Neural progenitor cell (in vitro differentiated cells): ENCODE measurements at regions not wholly inside any gene's neighbourhood (a gene's known extent, or its start where the extent isn't known, plus 50 kb on each side); places are given as distances from the start of the nearest gene placed in this dataset.

Source experiments
- DNase-seq: peaks from one replicate; pipeline ENCODE4 v3.0.0-alpha.2; 2016; ENCODE audit warnings: low spot score
- H2AFZ ChIP-seq: fragments of 200-600 bp; sonication (generic); replicated peaks from 2 replicates; pipeline ENCODE4 v1.6.1; 2016; ENCODE audit warnings: antibody characterized with exemption
- H3F3A ChIP-seq: fragments of 200-600 bp; sonication (generic); 2 replicates; pipeline ENCODE4 v1.6.1; 2016; ENCODE audit warnings: antibody characterized with exemption, low read depth
- H3K27ac ChIP-seq: fragments of 200-600 bp; sonication (generic); 2 replicates; pipeline ENCODE4 v1.5.1; 2016; ENCODE audit warnings: mild to moderate bottlenecking
- H3K27me3 ChIP-seq: fragments of 200-600 bp; sonication (generic); 2 replicates; pipeline ENCODE4 v1.6.1; 2016; ENCODE audit warnings: mild to moderate bottlenecking, moderate library complexity
- H3K36me3 ChIP-seq: fragments of 200-600 bp; sonication (generic); 2 replicates; pipeline ENCODE4 v1.5.1; 2016
- H3K4me1 ChIP-seq: fragments of 200-600 bp; sonication (generic); 2 replicates; pipeline ENCODE4 v1.6.1; 2016; ENCODE audit warnings: mixed run types
- H3K4me2 ChIP-seq: fragments of 200-600 bp; sonication (generic); 2 replicates; pipeline ENCODE4 v1.6.1; 2016
- H3K4me3 ChIP-seq: fragments of 200-600 bp; sonication (generic); 2 replicates; pipeline ENCODE4 v1.5.1; 2016
- H3K79me2 ChIP-seq: fragments of 200-600 bp; sonication (generic); 2 replicates; pipeline ENCODE4 v1.6.1; 2016; ENCODE audit warnings: low read depth
- H3K9ac ChIP-seq: fragments of 200-600 bp; sonication (generic); 2 replicates; pipeline ENCODE4 v1.6.1; 2016
- H3K9me3 ChIP-seq: fragments of 200-600 bp; sonication (generic); 2 replicates; pipeline ENCODE4 v1.5.1; 2016; ENCODE audit warnings: low read depth
- H4K20me1 ChIP-seq: fragments of 200-600 bp; sonication (generic); 2 replicates; pipeline ENCODE4 v1.6.1; 2016; ENCODE audit warnings: low read depth
- H3K27ac Mint-ChIP-seq: 3 replicates; pipeline ENCODE4 v1.8.0; 2021; ENCODE audit warnings: mixed read lengths
- H3K27me3 Mint-ChIP-seq: 2 replicates; pipeline ENCODE4 v1.8.0; 2022; ENCODE audit warnings: low read depth, mild to moderate bottlenecking, inconsistent platforms, moderate library complexity, mixed read lengths; ENCODE audit not compliant: insufficient read depth
- H3K36me3 Mint-ChIP-seq: 3 replicates; pipeline ENCODE4 v1.8.0; 2021; ENCODE audit warnings: mixed read lengths
- H3K4me1 Mint-ChIP-seq: 3 replicates; pipeline ENCODE4 v1.8.0; 2021; ENCODE audit warnings: mixed read lengths
- H3K4me3 Mint-ChIP-seq: 3 replicates; pipeline ENCODE4 v1.8.0; 2021; ENCODE audit warnings: mild to moderate bottlenecking, moderate library complexity, mixed read lengths
- H3K9me3 Mint-ChIP-seq: 3 replicates; pipeline ENCODE4 v1.8.0; 2020; ENCODE audit warnings: mixed read lengths
- EZH2 ChIP-seq: fragments of 200-600 bp; sonication (generic); IDR thresholded peaks from 2 replicates; pipeline ENCODE4 v1.6.1; 2017; ENCODE audit warnings: antibody characterized with exemption, mild to moderate bottlenecking, moderate library complexity
- EZH2phosphoT487 ChIP-seq: fragments of 200-600 bp; sonication (generic); IDR thresholded peaks from 2 replicates; pipeline ENCODE4 v1.6.1; 2017; ENCODE audit warnings: antibody characterized with exemption
- TF ChIP-seq, protein P1 (sequence below): fragments of 200-600 bp; sonication (generic); IDR thresholded peaks from 2 replicates; pipeline ENCODE4 v1.5.1; 2017; ENCODE audit warnings: antibody characterized with exemption, mild to moderate bottlenecking

DNA sequence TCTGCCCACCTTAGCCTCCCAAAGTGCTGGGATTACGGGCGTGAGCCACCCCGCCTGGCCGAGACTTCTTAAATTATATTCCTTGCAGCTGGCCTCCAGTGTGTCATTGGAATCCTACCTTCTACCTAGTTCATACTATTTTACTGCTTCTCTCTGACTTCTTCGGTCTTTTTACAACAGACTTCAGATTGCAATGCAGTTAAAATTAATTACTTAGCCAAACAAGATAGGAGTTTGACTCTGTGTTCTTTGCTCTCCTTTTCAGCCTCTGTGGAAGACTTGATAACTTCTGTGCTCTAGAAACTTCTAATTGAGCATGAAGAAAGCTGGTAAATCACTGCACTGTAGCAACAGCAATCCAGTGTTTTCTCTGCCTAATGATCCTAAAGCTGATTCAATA, 199.5 kb downstream of the GASK1B start:
- no peak overlapping the region for H3K27ac ChIP-seq
- no peak for TF ChIP-seq EZH2
- TF ChIP-seq, protein P1, sequence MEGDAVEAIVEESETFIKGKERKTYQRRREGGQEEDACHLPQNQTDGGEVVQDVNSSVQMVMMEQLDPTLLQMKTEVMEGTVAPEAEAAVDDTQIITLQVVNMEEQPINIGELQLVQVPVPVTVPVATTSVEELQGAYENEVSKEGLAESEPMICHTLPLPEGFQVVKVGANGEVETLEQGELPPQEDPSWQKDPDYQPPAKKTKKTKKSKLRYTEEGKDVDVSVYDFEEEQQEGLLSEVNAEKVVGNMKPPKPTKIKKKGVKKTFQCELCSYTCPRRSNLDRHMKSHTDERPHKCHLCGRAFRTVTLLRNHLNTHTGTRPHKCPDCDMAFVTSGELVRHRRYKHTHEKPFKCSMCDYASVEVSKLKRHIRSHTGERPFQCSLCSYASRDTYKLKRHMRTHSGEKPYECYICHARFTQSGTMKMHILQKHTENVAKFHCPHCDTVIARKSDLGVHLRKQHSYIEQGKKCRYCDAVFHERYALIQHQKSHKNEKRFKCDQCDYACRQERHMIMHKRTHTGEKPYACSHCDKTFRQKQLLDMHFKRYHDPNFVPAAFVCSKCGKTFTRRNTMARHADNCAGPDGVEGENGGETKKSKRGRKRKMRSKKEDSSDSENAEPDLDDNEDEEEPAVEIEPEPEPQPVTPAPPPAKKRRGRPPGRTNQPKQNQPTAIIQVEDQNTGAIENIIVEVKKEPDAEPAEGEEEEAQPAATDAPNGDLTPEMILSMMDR: no peak
- TF ChIP-seq EZH2phosphoT487: no peak
- no peaks in the 10 kb centered on the region for H3F3A ChIP-seq
- no peak for DNase-seq
- H3K79me2 ChIP-seq: no peaks in the 10 kb centered on the region
- H3K9me3 ChIP-seq: no peaks in the 10 kb centered on the region
- H3K9ac ChIP-seq: no peak overlapping the region
- no peaks in the 10 kb centered on the region for H3K4me1 ChIP-seq
- no peaks in the 10 kb centered on the region for H4K20me1 ChIP-seq
- no peaks in the 10 kb centered on the region for H3K4me1 Mint-ChIP-seq
- H3K4me3 ChIP-seq: no peak overlapping the region
- H3K9me3 Mint-ChIP-seq: no peaks in the 10 kb centered on the region
- H3K4me3 Mint-ChIP-seq: no peak overlapping the region
- no peak overlapping the region for H3K27ac Mint-ChIP-seq
- no peaks in the 10 kb centered on the region for H3K36me3 Mint-ChIP-seq
- H3K27me3 Mint-ChIP-seq: no peaks in the 10 kb centered on the region
- no peak overlapping the region for H3K4me2 ChIP-seq
- no peaks in the 10 kb centered on the region for H3K27me3 ChIP-seq
- H3K36me3 ChIP-seq: no peaks in the 10 kb centered on the region
- H2AFZ ChIP-seq: no peak overlapping the region

DNA sequence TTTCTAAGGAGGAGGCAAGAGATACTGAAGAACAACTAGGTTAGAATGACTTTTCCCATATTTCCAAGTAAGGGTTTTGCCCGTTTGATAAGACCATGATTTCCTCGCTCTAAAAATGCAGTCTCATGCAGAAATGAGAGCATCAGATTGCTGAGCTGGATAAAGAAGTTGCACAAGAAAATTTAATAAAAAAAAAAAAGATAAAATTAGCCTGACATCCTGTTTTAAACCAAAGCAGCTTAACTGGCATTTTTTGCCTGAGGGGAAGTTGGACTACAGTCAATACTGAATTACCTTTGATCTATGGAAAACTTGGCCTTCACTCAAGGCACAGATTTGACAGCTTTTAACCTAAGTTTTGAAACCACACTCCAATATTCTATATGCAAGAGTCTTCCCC, 208.4 kb downstream of the GASK1B start:
- no peak for DNase-seq
- H3K27ac Mint-ChIP-seq: no peak overlapping the region
- Histone ChIP-seq H3K4me1 (no peaks in the 10 kb centered on the region), H3K27me3 (no peaks in the 10 kb centered on the region), H3K4me3 (no peak overlapping the region), H3K27ac (no peak overlapping the region), H3K36me3 (no peaks in the 10 kb centered on the region), H2AFZ (no peak overlapping the region), H3K4me2 (no peak overlapping the region), H3K9me3 (no peaks in the 10 kb centered on the region), H3K79me2 (no peaks in the 10 kb centered on the region), H3K9ac (no peak overlapping the region), H4K20me1 (no peaks in the 10 kb centered on the region), H3F3A (no peaks in the 10 kb centered on the region)
- H3K9me3 Mint-ChIP-seq: no peaks in the 10 kb centered on the region
- no peak overlapping the region for H3K4me3 Mint-ChIP-seq
- H3K27me3 Mint-ChIP-seq: no peaks in the 10 kb centered on the region
- TF ChIP-seq, protein P1: no peak
- TF ChIP-seq EZH2 (no peak), EZH2phosphoT487 (no peak)
- H3K4me1 Mint-ChIP-seq: no peaks in the 10 kb centered on the region
- H3K36me3 Mint-ChIP-seq: no peaks in the 10 kb centered on the region

DNA sequence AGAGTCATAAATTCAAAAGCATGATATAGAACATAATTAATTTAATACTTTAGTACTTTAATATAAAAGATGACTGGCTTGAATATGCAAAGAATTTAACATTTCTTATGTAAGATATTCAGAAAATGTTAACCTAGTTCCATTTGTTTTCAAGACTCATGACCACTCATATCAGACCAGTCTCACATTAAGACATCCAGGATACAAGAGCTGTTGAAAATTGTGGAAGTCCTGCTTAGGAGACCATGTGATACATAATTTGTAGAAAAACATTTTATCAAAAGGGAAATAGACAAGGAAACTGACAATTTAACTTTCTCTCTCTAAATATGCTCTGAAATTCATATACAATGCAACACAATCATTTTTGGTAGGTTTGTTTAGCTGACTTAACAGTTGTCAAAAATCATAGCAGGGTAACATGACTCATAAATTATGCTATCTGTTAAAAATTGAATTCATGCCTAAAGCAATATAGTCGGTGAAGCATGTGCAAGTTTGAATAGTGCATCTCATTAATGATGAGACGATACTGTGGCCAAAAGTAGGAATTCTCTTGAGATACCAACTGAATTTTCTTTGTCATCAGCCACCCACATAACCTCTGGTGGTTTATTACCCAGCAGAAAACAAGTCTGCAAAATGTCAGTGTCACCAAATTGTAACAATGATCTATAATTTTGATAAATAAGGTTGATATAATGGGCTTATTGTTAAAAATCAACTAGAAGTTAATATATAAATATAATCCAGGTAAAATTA, 211.4 kb downstream of the GASK1B start:
- Histone ChIP-seq H2AFZ (no peak overlapping the region), H3K4me3 (no peak overlapping the region), H3K4me1 (no peaks in the 10 kb centered on the region), H3K9ac (no peak overlapping the region), H3K27me3 (no peaks in the 10 kb centered on the region), H3K4me2 (no peak overlapping the region), H3K27ac (no peak overlapping the region), H3K36me3 (no peaks in the 10 kb centered on the region), H3K9me3 (no peaks in the 10 kb centered on the region), H3K79me2 (no peaks in the 10 kb centered on the region), H3F3A (no peaks in the 10 kb centered on the region), H4K20me1 (no peaks in the 10 kb centered on the region)
- H3K27me3 Mint-ChIP-seq: no peaks in the 10 kb centered on the region
- no peak for DNase-seq
- H3K4me1 Mint-ChIP-seq: no peaks in the 10 kb centered on the region
- no peaks in the 10 kb centered on the region for H3K36me3 Mint-ChIP-seq
- no peak overlapping the region for H3K4me3 Mint-ChIP-seq
- H3K9me3 Mint-ChIP-seq: no peaks in the 10 kb centered on the region
- H3K27ac Mint-ChIP-seq: no peak overlapping the region
- TF ChIP-seq EZH2: no peak
- TF ChIP-seq EZH2phosphoT487: no peak
- TF ChIP-seq, protein P1: no peak
